H1 (cell line): ENCODE measurements at regions not wholly inside any gene's neighbourhood (a gene's known extent, or its start where the extent isn't known, plus 50 kb on each side); places are given as distances from the start of the nearest gene placed in this dataset.

Experiments used
- CTCF ChIA-PET: fragments of 300-600 bp; sonication (Branson Sonifier 250); formaldehyde crosslinking; loops from one replicate; lab custom pipeline; 2021; ENCODE audit not compliant: partially characterized antibody; lab: Charles Lee
- POLR2A ChIA-PET: fragments of 300-600 bp; sonication (Branson Sonifier 250); formaldehyde crosslinking; loops from one replicate; lab custom pipeline; 2021; ENCODE audit warnings: inconsistent platforms; ENCODE audit not compliant: partially characterized antibody; lab: Charles Lee
- DNase-seq, 2 experiments: peaks; one replicate each; pipeline versions ENCODE4 v3.0.0 to v3.0.0-alpha.2; 2010 to 2022; ENCODE audit warnings: low spot score in 2 of 2, low read depth in 1 of 2, mixed read lengths in 1 of 2
- FAIRE-seq: peaks from 2 replicates; lab custom pipeline; 2011; peaks lifted over from hg19 to GRCh38; lab: Jason Lieb, UNC
- H2AFZ ChIP-seq: 2 replicates; pipeline ENCODE4 v1.8.1; 2012; ENCODE audit warnings: low read length, inconsistent platforms
- H2AK5ac ChIP-seq: 2 replicates; pipeline ENCODE4 v1.6.1; 2013; ENCODE audit warnings: low read depth, low read length
- H2BK120ac ChIP-seq: replicated peaks from 2 replicates; pipeline ENCODE3; 2013; ENCODE audit warnings: low read depth, low read length, inconsistent platforms
- H2BK12ac ChIP-seq: 2 replicates; pipeline ENCODE4 v1.6.1; 2013; ENCODE audit warnings: low read depth, low read length
- H2BK15ac ChIP-seq: 2 replicates; pipeline ENCODE4 v1.6.1; 2013; ENCODE audit warnings: low read length
- H2BK20ac ChIP-seq: 2 replicates; pipeline ENCODE4 v1.6.1; 2013; ENCODE audit warnings: low read length
- H2BK5ac ChIP-seq: 2 replicates; pipeline ENCODE4 v1.6.1; 2013; ENCODE audit warnings: low read depth, low read length
- H3K14ac ChIP-seq: 2 replicates; pipeline ENCODE4 v1.6.1; 2013; ENCODE audit warnings: inconsistent platforms; ENCODE audit not compliant: insufficient read length
- H3K18ac ChIP-seq: 2 replicates; pipeline ENCODE4 v1.6.1; 2013; ENCODE audit warnings: low read length; ENCODE audit errors: extremely low read depth
- H3K23ac ChIP-seq: 2 replicates; pipeline ENCODE4 v1.6.1; 2013; ENCODE audit warnings: inconsistent platforms; ENCODE audit not compliant: insufficient read length
- H3K23me2 ChIP-seq: 2 replicates; pipeline ENCODE4 v1.6.1; 2013; ENCODE audit warnings: low read depth, low read length
- H3K27ac ChIP-seq: 2 replicates; pipeline ENCODE4 v1.6.1; 2011; ENCODE audit warnings: low read depth, low read length, inconsistent platforms
- H3K27me3 ChIP-seq, 4 experiments: replicated peaks in 1 of 4; 1 replicate in 1 of 4; 2 replicates in 3 of 4; pipeline versions ENCODE4 v1.6.1 to v1.8.1; 2011 to 2013; ENCODE audit warnings: low read length in 3 of 4, mild to moderate bottlenecking in 3 of 4, inconsistent platforms in 2 of 4, mixed read lengths in 2 of 4, moderate library complexity in 1 of 4; ENCODE audit not compliant: control insufficient read depth in 3 of 4, insufficient read depth in 3 of 4; ENCODE audit errors: extremely low read depth in 1 of 4
- H3K36me3 ChIP-seq, 4 experiments: 2 replicates each; pipeline versions ENCODE4 v1.6.1 to v1.8.1; 2011 to 2013; ENCODE audit warnings: mild to moderate bottlenecking in 4 of 4, low read length in 3 of 4, moderate library complexity in 2 of 4, control low read depth in 1 of 4, inconsistent platforms in 1 of 4; ENCODE audit not compliant: insufficient read depth in 4 of 4, control insufficient read depth in 2 of 4
- H3K4ac ChIP-seq: replicated peaks from 2 replicates; pipeline ENCODE3; 2013; ENCODE audit warnings: low read length, low read depth, mixed read lengths, inconsistent platforms; ENCODE audit not compliant: insufficient read length
- H3K4me1 ChIP-seq, 4 experiments: replicated peaks in 1 of 4; 1 replicate in 1 of 4; 2 replicates in 3 of 4; pipeline versions ENCODE4 v1.6.1 to v1.8.1; 2011 to 2013; ENCODE audit warnings: low read length in 3 of 4, inconsistent platforms in 2 of 4, mixed read lengths in 1 of 4; ENCODE audit not compliant: insufficient read depth in 4 of 4, control insufficient read depth in 3 of 4
- H3K4me2 ChIP-seq, 2 experiments: 2 replicates each; pipeline versions ENCODE4 v1.6.1 to v1.8.1; 2011 to 2013; ENCODE audit warnings: low read depth in 2 of 2, low read length in 2 of 2, control low read depth in 1 of 2, inconsistent platforms in 1 of 2, mild to moderate bottlenecking in 1 of 2; ENCODE audit not compliant: insufficient read depth in 1 of 2
- H3K4me3 ChIP-seq, 4 experiments: fragments of 200-600, 300-600 bp in 1 of 4; sonication (generic), shearing (Covaris generic), sonication (Bioruptor Twin) in 1 of 4; 2 replicates each; pipeline versions ENCODE4 v1.5.1 to v1.8.1; 2011 to 2016; ENCODE audit warnings: low read length in 4 of 4, low read depth in 3 of 4, control low read depth in 2 of 4, inconsistent platforms in 2 of 4, mild to moderate bottlenecking in 2 of 4, mixed read lengths in 1 of 4, moderate library complexity in 1 of 4; ENCODE audit not compliant: insufficient read depth in 2 of 4; ENCODE audit errors: extremely low read depth in 1 of 4
- H3K56ac ChIP-seq: replicated peaks from 2 replicates; pipeline ENCODE3; 2013; ENCODE audit warnings: low read depth, mild to moderate bottlenecking, mixed read lengths, low read length, inconsistent platforms; ENCODE audit not compliant: insufficient read length
- H3K79me1 ChIP-seq: 2 replicates; pipeline ENCODE4 v1.6.1; 2013; ENCODE audit warnings: low read depth, low read length, control low read depth
- H3K79me2 ChIP-seq, 2 experiments: 2 replicates each; pipeline versions ENCODE4 v1.6.1 to v1.8.1; 2012 to 2013; ENCODE audit warnings: low read length in 2 of 2, mild to moderate bottlenecking in 2 of 2, inconsistent platforms in 1 of 2; ENCODE audit not compliant: insufficient read depth in 2 of 2, control insufficient read depth in 1 of 2
- H3K9ac ChIP-seq, 4 experiments: replicated peaks in 1 of 4; 1 replicate in 1 of 4; 2 replicates in 3 of 4; pipeline versions ENCODE4 v1.6.1 to v1.8.1; 2011 to 2013; ENCODE audit warnings: low read depth in 3 of 4, low read length in 3 of 4, control low read depth in 2 of 4, mild to moderate bottlenecking in 2 of 4, moderate library complexity in 2 of 4, inconsistent platforms in 1 of 4; ENCODE audit errors: extremely low read depth in 1 of 4
- H3K9me3 ChIP-seq, 2 experiments: 2 replicates each; pipeline versions ENCODE4 v1.6.1 to v1.8.1; 2012 to 2013; ENCODE audit warnings: mild to moderate bottlenecking in 2 of 2, moderate library complexity in 2 of 2, control low read depth in 1 of 2, inconsistent platforms in 1 of 2, low read depth in 1 of 2, low read length in 1 of 2, mixed read lengths in 1 of 2; ENCODE audit not compliant: insufficient read depth in 2 of 2
- H4K20me1 ChIP-seq, 2 experiments: replicated peaks in 1 of 2; 2 replicates each; pipeline versions ENCODE3 to v1.8.1; 2011 to 2013; ENCODE audit warnings: inconsistent platforms in 2 of 2, low read length in 2 of 2, mild to moderate bottlenecking in 1 of 2; ENCODE audit not compliant: insufficient read depth in 2 of 2, control insufficient read depth in 1 of 2
- H4K5ac ChIP-seq: 2 replicates; pipeline ENCODE4 v1.6.1; 2013; ENCODE audit warnings: low read length, low read depth, mixed read lengths, inconsistent platforms; ENCODE audit not compliant: insufficient read length
- H4K8ac ChIP-seq: 2 replicates; pipeline ENCODE4 v1.8.0; 2013; ENCODE audit warnings: mild to moderate bottlenecking, moderate library complexity, low read length, inconsistent platforms; ENCODE audit not compliant: insufficient read depth; ENCODE audit errors: extremely low read depth
- H4K91ac ChIP-seq: replicated peaks from 2 replicates; pipeline ENCODE3; 2013; ENCODE audit warnings: low read length, mixed read lengths, inconsistent platforms; ENCODE audit not compliant: insufficient read length
- BCL11A ChIP-seq, 2 experiments: IDR thresholded peaks; one replicate each; pipeline ENCODE4 v1.6.1; 2011; ENCODE audit warnings: low read depth in 2 of 2, low read length in 2 of 2, mild to moderate bottlenecking in 2 of 2
- CBX8 ChIP-seq: fragments of 300-800, 300-1000 bp; sonication (generic); IDR thresholded peaks from 2 replicates; pipeline ENCODE4 v1.7.1; 2016; ENCODE audit warnings: low read depth, low read length, borderline replicate concordance
- CEBPB ChIP-seq: IDR thresholded peaks from 2 replicates; pipeline ENCODE4 v1.6.1; 2012; ENCODE audit warnings: low read depth, low read length
- CHD1 ChIP-seq: IDR thresholded peaks from 2 replicates; pipeline ENCODE4 v1.6.1; 2012; ENCODE audit warnings: low read depth, low read length, improper control_type of control experiment
- CREB1 ChIP-seq: IDR thresholded peaks from 2 replicates; pipeline ENCODE4 v1.6.1; 2012; ENCODE audit warnings: inconsistent platforms
- EGR1 ChIP-seq: IDR thresholded peaks from 2 replicates; pipeline ENCODE4 v1.6.1; 2011; ENCODE audit warnings: low read depth, low read length, borderline replicate concordance
- GTF2F1 ChIP-seq: IDR thresholded peaks from 2 replicates; pipeline ENCODE4 v1.6.1; 2012; ENCODE audit warnings: low read depth, low read length, improper control_type of control experiment, borderline replicate concordance
- HDAC2 ChIP-seq, 2 experiments: fragments of 300-600 bp in 1 of 2; sonication (generic) in 1 of 2; IDR thresholded peaks; 2 replicates each; pipeline ENCODE4 v1.6.1; 2011 to 2012; ENCODE audit warnings: low read depth in 2 of 2, low read length in 2 of 2, mild to moderate bottlenecking in 2 of 2, moderate library complexity in 2 of 2, borderline replicate concordance in 1 of 2, inconsistent platforms in 1 of 2
- SRF ChIP-seq: IDR thresholded peaks from 2 replicates; pipeline ENCODE4 v1.6.1; 2011; ENCODE audit warnings: mild to moderate bottlenecking, low read depth, low read length, moderate library complexity
- SUZ12 ChIP-seq: fragments of 200-600 bp; sonication (generic); IDR thresholded peaks from 2 replicates; pipeline ENCODE4 v1.6.1; 2012; ENCODE audit warnings: mild to moderate bottlenecking, inconsistent platforms, low read length, moderate library complexity, mixed read lengths
- TBP ChIP-seq: IDR thresholded peaks from 2 replicates; pipeline ENCODE4 v1.6.1; 2011; ENCODE audit warnings: low read depth, low read length, improper control_type of control experiment
- WGBS, 2 experiments: shearing (Covaris generic) in 1 of 2; methylation state at CpG; one replicate each; pipeline versions ENCODE4 v1.1.6 to v1.1.7; 2013 to 2015; ENCODE audit warnings: low lambda C conversion rate in 2 of 2, mixed read lengths in 2 of 2, inconsistent platforms in 1 of 2, low coverage in 1 of 2, missing lambda C conversion rate in 1 of 2; ENCODE audit not compliant: insufficient replicate concordance in 2 of 2, insufficient coverage in 1 of 2, insufficient read length in 1 of 2; ENCODE audit errors: extremely low coverage in 1 of 2, missing lambda C conversion rate in 1 of 2; 5-methylcytosine and 5-hydroxymethylcytosine counted together
- TF ChIP-seq, protein P1 (sequence below): IDR thresholded peaks from 2 replicates; pipeline ENCODE4 v1.6.1; 2011; ENCODE audit warnings: low read length, improper control_type of control experiment
- TF ChIP-seq, protein P2 (sequence below): IDR thresholded peaks from 2 replicates; pipeline ENCODE4 v1.6.1; 2012; ENCODE audit warnings: low read length, inconsistent platforms

DNA sequence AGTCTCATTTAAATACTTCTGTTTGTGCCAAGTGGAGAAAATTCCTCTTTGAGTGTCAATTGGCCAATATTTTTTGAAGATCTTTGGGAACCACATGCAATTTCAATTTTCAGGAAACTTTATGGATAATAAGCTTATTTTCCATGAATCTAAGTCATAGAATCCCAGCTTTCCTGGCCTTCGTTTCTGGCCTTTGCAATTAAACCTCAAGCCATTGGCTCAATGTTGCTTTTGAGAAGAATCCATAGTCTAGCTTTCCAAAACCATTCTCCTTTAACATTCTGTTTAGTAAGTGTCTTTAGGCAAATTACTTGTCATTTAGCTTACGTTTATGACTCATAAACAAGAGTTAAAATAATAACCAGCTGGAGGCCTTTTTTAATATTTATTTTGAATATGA is 145.0 kb upstream of the FTMT start:
- Histone ChIP-seq H2BK5ac (no peak overlapping the region), H4K5ac (no peak overlapping the region), H3K27me3 (no peaks in the 10 kb centered on the region), H3K4me1 (no peaks in the 10 kb centered on the region), H3K79me2 (no peaks in the 10 kb centered on the region), H3K14ac (no peak overlapping the region), H3K4ac (no peak overlapping the region), H3K9ac (no peak overlapping the region), H3K23me2 (no peaks in the 10 kb centered on the region), H2BK20ac (no peak overlapping the region), H2BK120ac (no peak overlapping the region), H2AK5ac (no peak overlapping the region), H3K18ac (no peak overlapping the region), H3K36me3 (no peaks in the 10 kb centered on the region), H3K23ac (no peak overlapping the region), H2AFZ (no peak overlapping the region), H4K20me1 (no peaks in the 10 kb centered on the region), H3K79me1 (no peaks in the 10 kb centered on the region), H2BK12ac (no peak overlapping the region), H4K8ac (no peak overlapping the region), H3K4me2 (no peak overlapping the region), H4K91ac (no peak overlapping the region), H3K56ac (no peak overlapping the region), H3K4me3 (no peak overlapping the region), H3K27ac (no peak overlapping the region), H3K9me3 (no peaks in the 10 kb centered on the region), H2BK15ac (no peak overlapping the region)
- DNase-seq (no peak), FAIRE-seq (no peak)
- CTCF ChIA-PET = interaction anchor here (0.9 kb wide), 1 partner anchor 13 kb away, joined by 3 read pairs; no protein-coding TSS in a partner anchor
- POLR2A ChIA-PET = no interaction called here
- WGBS, 2 experiments = 89% methylated on average over 2 of the region's 2 CpGs; no CpG with 5 or more reads in 1 of the 2 experiments
- no peak for TF ChIP-seq SRF
- TF ChIP-seq, protein P1, sequence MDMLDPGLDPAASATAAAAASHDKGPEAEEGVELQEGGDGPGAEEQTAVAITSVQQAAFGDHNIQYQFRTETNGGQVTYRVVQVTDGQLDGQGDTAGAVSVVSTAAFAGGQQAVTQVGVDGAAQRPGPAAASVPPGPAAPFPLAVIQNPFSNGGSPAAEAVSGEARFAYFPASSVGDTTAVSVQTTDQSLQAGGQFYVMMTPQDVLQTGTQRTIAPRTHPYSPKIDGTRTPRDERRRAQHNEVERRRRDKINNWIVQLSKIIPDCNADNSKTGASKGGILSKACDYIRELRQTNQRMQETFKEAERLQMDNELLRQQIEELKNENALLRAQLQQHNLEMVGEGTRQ = no peak
- no peak for TF ChIP-seq SUZ12
- no peak for TF ChIP-seq BCL11A (IDR thresholded peaks at IDR 0.05; ENCODE audit: low read depth in 2 of 2, low read length in 2 of 2)
- TF ChIP-seq, protein P2, sequence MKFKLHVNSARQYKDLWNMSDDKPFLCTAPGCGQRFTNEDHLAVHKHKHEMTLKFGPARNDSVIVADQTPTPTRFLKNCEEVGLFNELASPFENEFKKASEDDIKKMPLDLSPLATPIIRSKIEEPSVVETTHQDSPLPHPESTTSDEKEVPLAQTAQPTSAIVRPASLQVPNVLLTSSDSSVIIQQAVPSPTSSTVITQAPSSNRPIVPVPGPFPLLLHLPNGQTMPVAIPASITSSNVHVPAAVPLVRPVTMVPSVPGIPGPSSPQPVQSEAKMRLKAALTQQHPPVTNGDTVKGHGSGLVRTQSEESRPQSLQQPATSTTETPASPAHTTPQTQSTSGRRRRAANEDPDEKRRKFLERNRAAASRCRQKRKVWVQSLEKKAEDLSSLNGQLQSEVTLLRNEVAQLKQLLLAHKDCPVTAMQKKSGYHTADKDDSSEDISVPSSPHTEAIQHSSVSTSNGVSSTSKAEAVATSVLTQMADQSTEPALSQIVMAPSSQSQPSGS = no peak
- no peak for TF ChIP-seq EGR1
- no peak for TF ChIP-seq GTF2F1
- no peak for TF ChIP-seq CREB1
- no peak for TF ChIP-seq HDAC2 (IDR thresholded peaks at IDR 0.05; ENCODE audit: borderline replicate concordance in 1 of 2, low read depth in 2 of 2, low read length in 2 of 2)
- no peak for TF ChIP-seq TBP
- TF ChIP-seq CBX8 = no peak
- TF ChIP-seq CHD1 = no peak
- TF ChIP-seq CEBPB = no peak
